ENCODE measurements at regions not wholly inside any gene's neighbourhood (a gene's known extent, or its start where the extent isn't known, plus 50 kb on each side); places are given as distances from the start of the nearest gene placed in this dataset.
"Not testable (repeated sequence)": the region's sequence is repeated elsewhere in the genome, so short reads cannot be mapped to it uniquely, and the experiment has no call there.

DNA sequence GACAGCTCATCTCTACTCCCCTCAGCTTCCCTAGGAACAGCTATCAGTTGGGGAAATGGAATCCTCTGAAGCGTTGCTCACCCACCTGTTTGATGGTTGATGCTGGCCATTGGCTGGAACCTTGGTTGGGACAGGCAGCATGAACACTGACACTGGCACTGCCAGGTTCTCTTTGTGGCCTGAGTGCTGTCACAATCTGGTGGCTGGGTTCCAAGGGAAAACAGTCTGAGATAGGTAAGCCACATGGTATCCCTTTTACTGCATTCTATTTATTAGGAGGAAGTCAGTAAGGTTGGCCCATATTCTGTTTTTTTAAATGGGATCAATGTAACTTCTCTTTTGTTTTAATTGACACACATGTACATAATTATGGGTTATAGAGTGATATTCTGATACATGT is 107.0 kb upstream of the ZNF519 start:
- not testable (repeated sequence) for TF ChIP-seq CEBPB (IDR thresholded peaks at IDR 0.05); CTCF (IDR thresholded peaks at IDR 0.05); SMC3 (IDR thresholded peaks at IDR 0.05); FOSL2 (IDR thresholded peaks at IDR 0.05); FOSL2 (CRISPR knock-in tag; IDR thresholded peaks at IDR 0.05); CHD2 (IDR thresholded peaks at IDR 0.05; ENCODE audit: low read length, partially characterized antibody); JUN (IDR thresholded peaks at IDR 0.05); ELK1 (IDR thresholded peaks at IDR 0.05; ENCODE audit: low read depth, low read length)

Data from A549 (cell line).